Thyroid gland (tissue), 4 donors: ENCODE measurements at regions not wholly inside any gene's neighbourhood (a gene's known extent, or its start where the extent isn't known, plus 50 kb on each side); places are given as distances from the start of the nearest gene placed in this dataset.

Experiments
- DNase-seq, 2 donors: peaks; one replicate each; pipeline ENCODE4 v3.0.0-alpha.2; 2019
- H3K27ac ChIP-seq, 3 donors: fragments of 200-600 bp; sonication (generic); 1 replicate in 2 of 3; 2 replicates in 1 of 3; pipeline ENCODE4 v1.5.1; 2016 to 2019; ENCODE audit warnings: mild to moderate bottlenecking in 1 of 3, moderate library complexity in 1 of 3
- H3K27me3 ChIP-seq: fragments of 200-600 bp; sonication (generic); one replicate; pipeline ENCODE4 v1.5.1; 2019
- H3K36me3 ChIP-seq, 2 donors: fragments of 200-600 bp; sonication (generic); one replicate each; pipeline ENCODE4 v1.5.1; 2016 to 2019
- H3K4me1 ChIP-seq, 2 donors: fragments of 200-600 bp; sonication (generic); one replicate each; pipeline ENCODE4 v1.5.1; 2017 to 2019
- H3K4me3 ChIP-seq, 3 donors: fragments of 200-600 bp; sonication (generic); replicated peaks in 1 of 3; 1 replicate in 2 of 3; 2 replicates in 1 of 3; pipeline ENCODE4 v1.5.1; 2016; ENCODE audit warnings: mild to moderate bottlenecking in 1 of 3
- H3K9me3 ChIP-seq: fragments of 200-600 bp; sonication (generic); one replicate; pipeline ENCODE4 v1.5.1; 2017
- CTCF ChIP-seq, 6 experiments: fragments of 200-600 bp in 3 of 6; fragments of 450-650 bp in 3 of 6; sonication (generic) in 3 of 6; IDR thresholded peaks; one replicate each; pipeline ENCODE4 v1.5.1; 2016 to 2019; ENCODE audit warnings: antibody characterized with exemption in 6 of 6, mild to moderate bottlenecking in 2 of 6, inconsistent platforms in 1 of 6, moderate library complexity in 1 of 6
- POLR2A ChIP-seq, 2 donors: fragments of 450-650 bp; IDR thresholded peaks; one replicate each; pipeline ENCODE4 v1.6.1; 2017; ENCODE audit warnings: antibody characterized with exemption in 2 of 2, mild to moderate bottlenecking in 2 of 2, moderate library complexity in 1 of 2
- WGBS, 2 donors: methylation state at CpG; one replicate each; pipeline ENCODE4 v1.1.5; 2017; 5-methylcytosine and 5-hydroxymethylcytosine counted together
- intact Hi-C: fragments of 100-400 bp; cut with DNase I; formaldehyde crosslinking; loops from one replicate; pipeline ENCODE4 v1.15.1; 2023

- Histone ChIP-seq H3K4me3 (no peak overlapping the region), H3K27ac (no peak overlapping the region), H3K4me1 (no peaks in the 10 kb centered on the region), H3K36me3 (no peaks in the 10 kb centered on the region), H3K27me3 (no peaks in the 10 kb centered on the region), H3K9me3 (no peaks in the 10 kb centered on the region)
- no peak for DNase-seq
- intact Hi-C loops: no loop called here
- WGBS, 2 donors: 87 to 88% methylated on average over 4 of the region's 4 CpGs
- TF ChIP-seq CTCF (IDR thresholded peaks at IDR 0.05) (no peak), POLR2A (IDR thresholded peaks at IDR 0.05) (no peak)
Measured at GRCh38 chr1:90370686-90371447, 346.2 kb downstream of the BARHL2 start.

- DNase-seq: no peak
- Histone ChIP-seq H3K27me3 (no peaks in the 10 kb centered on the region), H3K27ac (no peak overlapping the region), H3K4me1 (peaks cover 0 to 3% of the 10 kb centered on the region in 2 donors), H3K4me3 (no peak overlapping the region), H3K9me3 (no peaks in the 10 kb centered on the region), H3K36me3 (no peaks in the 10 kb centered on the region)
- intact Hi-C loops: no loop called here
- WGBS, 2 donors: 94 to 100% methylated on average over 2 of the region's 2 CpGs
- TF ChIP-seq POLR2A (IDR thresholded peaks at IDR 0.05): no peak
- TF ChIP-seq CTCF (IDR thresholded peaks at IDR 0.05): no peak
Measured at GRCh38 chr1:90362163-90362562, 354.9 kb downstream of the BARHL2 start.

GRCh38 chr1:90361026-90361425, 356.1 kb downstream of the BARHL2 start:
- Histone ChIP-seq H3K4me1 (peaks cover 3% of the 10 kb centered on the region in 2 donors), H3K27me3 (no peaks in the 10 kb centered on the region), H3K27ac (no peak overlapping the region), H3K4me3 (no peak overlapping the region), H3K9me3 (no peaks in the 10 kb centered on the region), H3K36me3 (no peaks in the 10 kb centered on the region)
- TF ChIP-seq POLR2A (IDR thresholded peaks at IDR 0.05): no peak
- no peak for DNase-seq
- WGBS, 2 donors: 92 to 94% methylated on average over 1 of the region's 1 CpG
- intact Hi-C loops: no loop called here

DNA sequence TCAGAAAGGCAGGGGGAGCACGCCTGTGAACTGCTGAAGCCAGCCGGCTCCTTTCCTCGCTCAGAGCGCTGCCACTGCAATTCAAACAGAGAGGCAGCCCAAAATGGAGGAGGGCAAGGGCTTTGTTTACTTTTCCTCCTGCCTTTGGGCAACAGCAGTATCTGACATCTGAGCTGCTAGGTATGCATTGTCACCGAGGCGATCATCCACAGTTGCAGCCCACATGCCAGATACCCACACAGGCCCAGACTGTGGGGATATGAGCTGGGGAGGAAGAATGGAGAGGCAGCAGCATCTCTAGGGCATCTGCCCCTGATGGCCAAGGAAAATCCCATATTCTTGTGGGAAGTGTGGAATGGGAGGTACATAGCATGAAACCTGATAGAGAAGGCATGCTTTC, 357.1 kb downstream of the BARHL2 start:
- no peak for DNase-seq
- Histone ChIP-seq H3K4me3 (no peak overlapping the region), H3K9me3 (no peaks in the 10 kb centered on the region), H3K4me1 (peaks cover 3% of the 10 kb centered on the region in 2 donors), H3K36me3 (no peaks in the 10 kb centered on the region), H3K27ac (no peak overlapping the region), H3K27me3 (no peaks in the 10 kb centered on the region)
- TF ChIP-seq CTCF (IDR thresholded peaks at IDR 0.05) (no peak), POLR2A (IDR thresholded peaks at IDR 0.05) (no peak)
- intact Hi-C loops: no loop called here
- 90 to 92% methylated on average over 6 of the region's 6 CpGs for WGBS, 2 donors

DNA sequence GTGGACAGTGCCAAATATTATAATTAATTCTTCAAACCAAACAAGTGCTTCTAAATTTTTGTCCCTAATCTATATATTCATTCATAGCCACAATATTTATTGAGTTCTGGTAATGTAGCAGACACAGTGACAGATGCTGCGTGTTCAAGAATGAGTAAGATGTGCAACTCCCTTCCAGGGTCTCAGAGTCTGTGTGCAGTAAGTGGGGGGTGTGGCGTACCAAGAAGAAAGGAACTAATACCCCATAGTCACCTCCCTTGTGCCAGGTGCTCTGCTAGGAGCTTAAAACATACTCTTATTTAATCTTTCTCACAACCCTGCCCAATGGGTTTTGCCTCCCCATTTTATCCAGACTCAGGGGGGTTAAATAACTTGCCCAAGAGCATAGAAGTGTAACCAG, 358.7 kb downstream of the BARHL2 start:
- TF ChIP-seq CTCF (IDR thresholded peaks at IDR 0.05): no peak
- DNase-seq: no peak
- Histone ChIP-seq H3K27me3 (no peaks in the 10 kb centered on the region), H3K4me1 (peaks cover 3% of the 10 kb centered on the region in 2 donors), H3K4me3 (no peak overlapping the region), H3K36me3 (no peaks in the 10 kb centered on the region), H3K27ac (no peak overlapping the region), H3K9me3 (no peaks in the 10 kb centered on the region)
- intact Hi-C loops: no loop called here
- WGBS, 2 donors: 95 to 97% methylated on average over 2 of the region's 2 CpGs
